ENCODE measurements at regions not wholly inside any gene's neighbourhood (a gene's known extent, or its start where the extent isn't known, plus 50 kb on each side); places are given as distances from the start of the nearest gene placed in this dataset.

GRCh38 chr9:38255599-38255998 lies 136.9 kb upstream of the ALDH1B1 start:
- Mint-ChIP-seq H3K27me3 (peaks cover 8% of the 10 kb centered on the region), H3K4me1 (no peaks in the 10 kb centered on the region), H3K9me3 (peaks cover 3% of the 10 kb centered on the region), H3K36me3 (ENCODE audit: low read depth) (no peaks in the 10 kb centered on the region), H3K4me3 (no peak overlapping the region), H3K27ac (no peak overlapping the region)
- TF ChIP-seq CTCF (IDR thresholded peaks at IDR 0.05) = no peak
- CTCF ChIA-PET = no interaction called here
- intact Hi-C loops (cut with micrococcal nuclease) = no loop called here
- ATAC-seq (ENCODE audit: low read depth) = no peak
- no peak for DNase-seq
- POLR2A ChIA-PET = no interaction called here

GRCh38 chr9:38254756-38255155 lies 137.7 kb upstream of the ALDH1B1 start:
- no peak for ATAC-seq (ENCODE audit: low read depth)
- Mint-ChIP-seq H3K4me3 (no peak overlapping the region), H3K27ac (no peak overlapping the region), H3K4me1 (no peaks in the 10 kb centered on the region), H3K9me3 (peaks cover 1% of the 10 kb centered on the region), H3K36me3 (ENCODE audit: low read depth) (no peaks in the 10 kb centered on the region), H3K27me3 (peaks cover 5% of the 10 kb centered on the region)
- ChIA-PET POLR2A (no interaction called here), CTCF (no interaction called here)
- TF ChIP-seq CTCF (IDR thresholded peaks at IDR 0.05) = no peak
- intact Hi-C loops (cut with micrococcal nuclease) = no loop called here
- no peak for DNase-seq

- no peaks in the 10 kb centered on the region for H3K36me3 Mint-ChIP-seq (ENCODE audit: low read depth)
- H3K9me3 Mint-ChIP-seq = no peaks in the 10 kb centered on the region
- no peak overlapping the region for H3K27ac Mint-ChIP-seq
- no peak for ATAC-seq (ENCODE audit: low read depth)
- intact Hi-C loops (cut with micrococcal nuclease) = no loop called here
- no peak for DNase-seq
- H3K27me3 Mint-ChIP-seq = peaks cover 3% of the 10 kb centered on the region
- no peak for TF ChIP-seq CTCF (IDR thresholded peaks at IDR 0.05)
- no peak overlapping the region for H3K4me3 Mint-ChIP-seq
- H3K4me1 Mint-ChIP-seq = no peaks in the 10 kb centered on the region
- ChIA-PET CTCF (no interaction called here), POLR2A (no interaction called here)
Observed at GRCh38 chr9:38254151-38254550, 138.4 kb upstream of the ALDH1B1 start.

GRCh38 chr9:38253200-38253599 lies 139.3 kb upstream of the ALDH1B1 start:
- H3K36me3 Mint-ChIP-seq (ENCODE audit: low read depth) = no peaks in the 10 kb centered on the region
- no peaks in the 10 kb centered on the region for H3K9me3 Mint-ChIP-seq
- no peak for TF ChIP-seq CTCF (IDR thresholded peaks at IDR 0.05)
- intact Hi-C loops (cut with micrococcal nuclease) = no loop called here
- DNase-seq = no peak
- no peak overlapping the region for H3K27ac Mint-ChIP-seq
- POLR2A ChIA-PET = no interaction called here
- H3K4me3 Mint-ChIP-seq = no peak overlapping the region
- H3K4me1 Mint-ChIP-seq = no peaks in the 10 kb centered on the region
- H3K27me3 Mint-ChIP-seq = peaks cover 3% of the 10 kb centered on the region
- CTCF ChIA-PET = no interaction called here
- no peak for ATAC-seq (ENCODE audit: low read depth)

GRCh38 chr9:38251036-38251860 lies 141.3 kb upstream of the ALDH1B1 start:
- POLR2A ChIA-PET = no interaction called here
- DNase-seq = no peak
- CTCF ChIA-PET = no interaction called here

More at GRCh38 chr9:38251036-38251860, 141.3 kb upstream of the ALDH1B1 start:
- no peaks in the 10 kb centered on the region for H3K27me3 Mint-ChIP-seq
- H3K9me3 Mint-ChIP-seq = no peaks in the 10 kb centered on the region
- no peaks in the 10 kb centered on the region for H3K4me1 Mint-ChIP-seq
- no peak for TF ChIP-seq CTCF (IDR thresholded peaks at IDR 0.05)
- intact Hi-C loops (cut with micrococcal nuclease) = no loop called here
- ATAC-seq (ENCODE audit: low read depth) = no peak
- H3K27ac Mint-ChIP-seq = no peak overlapping the region
- no peaks in the 10 kb centered on the region for H3K36me3 Mint-ChIP-seq (ENCODE audit: low read depth)
- H3K4me3 Mint-ChIP-seq = no peak overlapping the region
